ENCODE measurements at regions not wholly inside any gene's neighbourhood (a gene's known extent, or its start where the extent isn't known, plus 50 kb on each side); places are given as distances from the start of the nearest gene placed in this dataset.

- no peak for DNase-seq
Measured at GRCh38 chr9:84129529-84129928, 148.9 kb downstream of the RMI1 start.

GRCh38 chr9:84136119-84136868, 155.7 kb downstream of the RMI1 start:
- peak; percentile 32 for DNase-seq

GRCh38 chr9:84137968-84138367, 157.4 kb downstream of the RMI1 start:
- no peak for DNase-seq

- DNase-seq, result no peak
Measured at GRCh38 chr9:84138541-84138940, 157.9 kb downstream of the RMI1 start.

GRCh38 chr9:84139296-84140070, 158.9 kb downstream of the RMI1 start:
- peak; percentile 36 for DNase-seq

- no peak for DNase-seq
Measured at GRCh38 chr9:84140535-84141101, 160.0 kb downstream of the RMI1 start.

GRCh38 chr9:84141741-84142370, 161.3 kb downstream of the RMI1 start:
- no peak for DNase-seq

- no peak for DNase-seq
Measured at GRCh38 chr9:84145031-84145430, 164.4 kb downstream of the RMI1 start.

- DNase-seq, result no peak
Measured at GRCh38 chr9:84145780-84146179, 165.2 kb downstream of the RMI1 start.

- no peak for DNase-seq
Measured at GRCh38 chr9:84146893-84147710, 166.5 kb downstream of the RMI1 start.

- DNase-seq, result no peak
Measured at GRCh38 chr9:84151236-84151635, 170.6 kb downstream of the RMI1 start.

- DNase-seq, result no peak
Measured at GRCh38 chr9:84151640-84152039, 171.0 kb downstream of the RMI1 start.

- DNase-seq, result no peak
Measured at GRCh38 chr9:84152204-84152603, 171.6 kb downstream of the RMI1 start.

- DNase-seq, result no peak
Measured at GRCh38 chr9:84153885-84154284, 173.3 kb downstream of the RMI1 start.

GRCh38 chr9:84154320-84154719, 173.7 kb downstream of the RMI1 start:
- DNase-seq, result no peak

- no peak for DNase-seq
Measured at GRCh38 chr9:84163052-84163650, 177.4 kb downstream of the SLC28A3 start.

GRCh38 chr9:84166891-84167290, 173.7 kb downstream of the SLC28A3 start:
- no peak for DNase-seq

- no peak for DNase-seq
Measured at GRCh38 chr9:84169240-84169639, 171.3 kb downstream of the SLC28A3 start.

- peak; percentile 70 for DNase-seq
Measured at GRCh38 chr9:84170521-84171141, 169.9 kb downstream of the SLC28A3 start.

- no peak for DNase-seq
Measured at GRCh38 chr9:84173961-84174360, 166.6 kb downstream of the SLC28A3 start.

- DNase-seq, result no peak
Measured at GRCh38 chr9:84174486-84174885, 166.1 kb downstream of the SLC28A3 start.

- DNase-seq, result no peak
Measured at GRCh38 chr9:84177407-84177806, 163.2 kb downstream of the SLC28A3 start.
